CD14-positive monocyte (primary cell): ENCODE measurements at regions not wholly inside any gene's neighbourhood (a gene's known extent, or its start where the extent isn't known, plus 50 kb on each side); places are given as distances from the start of the nearest gene placed in this dataset.
A peak's percentile ranks its signal among the peaks of the same experiment; 100 is the strongest.

Experiments
- DNase-seq, 3 donors: peaks; one replicate each; pipeline ENCODE4 v3.0.0-alpha.2; 2011 to 2022
- H2AFZ ChIP-seq: 2 replicates; pipeline ENCODE4 v1.6.0; 2012; ENCODE audit warnings: mild to moderate bottlenecking, low read depth, low read length, inconsistent platforms; ENCODE audit not compliant: insufficient read depth, poor library complexity, severe bottlenecking
- H3K27ac ChIP-seq, 2 donors: 1 replicate in 1 of 2; 2 replicates in 1 of 2; pipeline ENCODE4 v1.5.1; 2012 to 2013; ENCODE audit warnings: low read length in 2 of 2, control low read depth in 1 of 2, inconsistent platforms in 1 of 2, low read depth in 1 of 2, mild to moderate bottlenecking in 1 of 2
- H3K27me3 ChIP-seq, 2 donors: one replicate each; pipeline versions ENCODE4 v1.6.0 to v1.6.1; 2011 to 2013; ENCODE audit warnings: low read length in 2 of 2; ENCODE audit not compliant: control insufficient read depth in 2 of 2, insufficient read depth in 2 of 2
- H3K36me3 ChIP-seq, 2 donors: replicated peaks in 1 of 2; 1 replicate in 1 of 2; 2 replicates in 1 of 2; pipeline versions ENCODE4 v1.5.1 to v1.6.1; 2012 to 2013; ENCODE audit warnings: low read length in 2 of 2, control low read depth in 1 of 2, inconsistent platforms in 1 of 2, mild to moderate bottlenecking in 1 of 2; ENCODE audit not compliant: insufficient read depth in 2 of 2, control insufficient read depth in 1 of 2
- H3K4me1 ChIP-seq, 2 donors: 1 replicate in 1 of 2; 2 replicates in 1 of 2; pipeline versions ENCODE4 v1.5.1 to v1.6.1; 2012 to 2013; ENCODE audit warnings: low read length in 2 of 2, control low read depth in 1 of 2, inconsistent platforms in 1 of 2, mild to moderate bottlenecking in 1 of 2, moderate library complexity in 1 of 2; ENCODE audit not compliant: insufficient read depth in 2 of 2, control insufficient read depth in 1 of 2
- H3K4me2 ChIP-seq: replicated peaks from 2 replicates; pipeline ENCODE3; 2012; ENCODE audit warnings: low read length, moderate library complexity, mild to moderate bottlenecking; ENCODE audit not compliant: poor library complexity, severe bottlenecking; ENCODE audit errors: extremely low read depth
- H3K4me3 ChIP-seq, 3 experiments: fragments of 200-600 bp in 1 of 3; sonication (generic) in 1 of 3; replicated peaks in 1 of 3; 1 replicate in 2 of 3; 2 replicates in 1 of 3; pipeline ENCODE4 v1.5.1; 2011 to 2013; ENCODE audit warnings: low read length in 3 of 3, mild to moderate bottlenecking in 3 of 3, control low read depth in 2 of 3, low read depth in 2 of 3, inconsistent platforms in 1 of 3, moderate library complexity in 1 of 3
- H3K79me2 ChIP-seq: 2 replicates; pipeline ENCODE4 v1.6.0; 2012; ENCODE audit warnings: mild to moderate bottlenecking, control low read depth, inconsistent platforms, low read length, moderate library complexity; ENCODE audit not compliant: insufficient read depth
- H3K9ac ChIP-seq: 2 replicates; pipeline ENCODE4 v1.6.0; 2017; ENCODE audit warnings: low read length, mild to moderate bottlenecking; ENCODE audit not compliant: insufficient read depth, poor library complexity, severe bottlenecking
- H3K9me3 ChIP-seq, 2 donors: replicated peaks in 1 of 2; 1 replicate in 1 of 2; 2 replicates in 1 of 2; pipeline versions ENCODE4 v1.5.1 to v1.6.1; 2012 to 2013; ENCODE audit warnings: low read length in 2 of 2, control low read depth in 1 of 2; ENCODE audit not compliant: control insufficient read depth in 1 of 2, insufficient read depth in 1 of 2
- H4K20me1 ChIP-seq: 2 replicates; pipeline ENCODE4 v1.6.0; 2012; ENCODE audit warnings: mild to moderate bottlenecking, low read length, control low read depth, moderate library complexity; ENCODE audit not compliant: insufficient read depth
- H3K27ac Mint-ChIP-seq, 7 donors: one replicate each; pipeline ENCODE4 v1.8.0; 2020; ENCODE audit warnings: mild to moderate bottlenecking in 7 of 7, mixed read lengths in 7 of 7, moderate library complexity in 6 of 7, inconsistent platforms in 2 of 7
- H3K27me3 Mint-ChIP-seq, 3 donors: one replicate each; pipeline ENCODE4 v1.8.0; 2021 to 2022; ENCODE audit warnings: low read depth in 3 of 3, mild to moderate bottlenecking in 3 of 3, mixed read lengths in 3 of 3, moderate library complexity in 3 of 3, inconsistent platforms in 1 of 3
- H3K36me3 Mint-ChIP-seq, 2 donors: one replicate each; pipeline ENCODE4 v1.8.0; 2020; ENCODE audit warnings: mixed read lengths in 2 of 2, inconsistent platforms in 1 of 2, mild to moderate bottlenecking in 1 of 2
- H3K4me1 Mint-ChIP-seq: one replicate; pipeline ENCODE4 v1.8.0; 2020; ENCODE audit warnings: mild to moderate bottlenecking, mixed read lengths
- H3K4me3 Mint-ChIP-seq, 2 donors: one replicate each; pipeline ENCODE4 v1.8.0; 2020; ENCODE audit warnings: mild to moderate bottlenecking in 2 of 2, mixed read lengths in 2 of 2, moderate library complexity in 1 of 2
- H3K9me3 Mint-ChIP-seq, 7 donors: one replicate each; pipeline ENCODE4 v1.8.0; 2020 to 2022; ENCODE audit warnings: mixed read lengths in 7 of 7, mild to moderate bottlenecking in 6 of 7, moderate library complexity in 6 of 7, inconsistent platforms in 2 of 7
- CTCF ChIP-seq: fragments of 200-600 bp; IDR thresholded peaks from one replicate; pipeline ENCODE4 v1.8.0; 2022; ENCODE audit warnings: antibody characterized with exemption, mild to moderate bottlenecking
- WGBS: methylation state at CpG from one replicate; pipeline ENCODE4 v1.1.5; 2013; ENCODE audit warnings: missing lambda C conversion rate; ENCODE audit not compliant: insufficient coverage; 5-methylcytosine and 5-hydroxymethylcytosine counted together
- intact Hi-C, 2 donors: fragments of 100-400 bp; cut with micrococcal nuclease; formaldehyde crosslinking; loops; one replicate each; pipeline versions ENCODE4 v1.15.0 to v1.15.1; 2023

GRCh38 chr1:114218361-114219171 lies 64.9 kb upstream of the SYT6 start:
- Histone ChIP-seq H3K4me1 (no peaks in the 10 kb centered on the region), H3K27ac (no peak overlapping the region), H3K36me3 (no peaks in the 10 kb centered on the region), H3K9me3 (no peaks in the 10 kb centered on the region), H3K79me2 (no peaks in the 10 kb centered on the region), H3K4me2 (no peak overlapping the region), H3K9ac (no peak overlapping the region), H2AFZ (peak overlapping the region; percentile 42), H3K27me3 (no peaks in the 10 kb centered on the region), H3K4me3 (no peak overlapping the region), H4K20me1 (no peaks in the 10 kb centered on the region)
- Mint-ChIP-seq H3K4me1 (peaks cover 11% of the 10 kb centered on the region), H3K9me3 (no peaks in the 10 kb centered on the region), H3K36me3 (no peaks in the 10 kb centered on the region), H3K4me3 (no peak overlapping the region), H3K27me3 (peaks cover 2 to 9% (median 2%) of the 10 kb centered on the region in 3 donors), H3K27ac (peak overlapping the region in 1 of 7 donors; percentile 0)
- no peak for TF ChIP-seq CTCF
- no peak for DNase-seq
- intact Hi-C loops, result no loop called here
- WGBS, result 68% methylated on average over 9 of the region's 10 CpGs

- Mint-ChIP-seq H3K4me3 (no peak overlapping the region), H3K27me3 (peaks cover 2 to 13% (median 6%) of the 10 kb centered on the region in 3 donors), H3K36me3 (no peaks in the 10 kb centered on the region), H3K4me1 (peaks cover 11% of the 10 kb centered on the region), H3K27ac (no peak overlapping the region), H3K9me3 (no peaks in the 10 kb centered on the region)
- Histone ChIP-seq H3K9me3 (no peaks in the 10 kb centered on the region), H3K27ac (no peak overlapping the region), H3K4me3 (no peak overlapping the region), H2AFZ (no peak overlapping the region), H3K36me3 (no peaks in the 10 kb centered on the region), H3K4me1 (no peaks in the 10 kb centered on the region), H3K27me3 (no peaks in the 10 kb centered on the region), H3K79me2 (no peaks in the 10 kb centered on the region), H4K20me1 (no peaks in the 10 kb centered on the region), H3K4me2 (no peak overlapping the region), H3K9ac (no peak overlapping the region)
- no peak for DNase-seq
- no peak for TF ChIP-seq CTCF
- intact Hi-C loops, result no loop called here
- 95% methylated on average over 7 of the region's 11 CpGs for WGBS
Observed at GRCh38 chr1:114216431-114217173, 62.9 kb upstream of the SYT6 start.
